ENCODE measurements at regions not wholly inside any gene's neighbourhood (a gene's known extent, or its start where the extent isn't known, plus 50 kb on each side); places are given as distances from the start of the nearest gene placed in this dataset.
A peak's percentile ranks its signal among the peaks of the same experiment; 100 is the strongest.

GRCh38 chr10:2022401-2022800 is 285.1 kb upstream of the ADARB2 start:
- no peak for DNase-seq

- no peak for DNase-seq
Measured at GRCh38 chr10:2020836-2021235, 283.5 kb upstream of the ADARB2 start.

- no peak for DNase-seq
Measured at GRCh38 chr10:2019803-2020202, 282.5 kb upstream of the ADARB2 start.

- DNase-seq, result no peak
Measured at GRCh38 chr10:2019281-2019680, 282.0 kb upstream of the ADARB2 start.

- DNase-seq, result no peak
Measured at GRCh38 chr10:2014541-2014940, 277.2 kb upstream of the ADARB2 start.

GRCh38 chr10:2012209-2012608 is 274.9 kb upstream of the ADARB2 start:
- DNase-seq, result no peak

GRCh38 chr10:2011106-2011716 is 273.9 kb upstream of the ADARB2 start:
- no peak for DNase-seq

- no peak for DNase-seq
Measured at GRCh38 chr10:2005546-2005945, 268.2 kb upstream of the ADARB2 start.

- no peak for DNase-seq
Measured at GRCh38 chr10:1992930-1993329, 255.6 kb upstream of the ADARB2 start.

GRCh38 chr10:1989090-1989489 is 251.8 kb upstream of the ADARB2 start:
- no peak for DNase-seq

GRCh38 chr10:1981976-1982375 is 244.7 kb upstream of the ADARB2 start:
- DNase-seq, result no peak

- no peak for DNase-seq
Measured at GRCh38 chr10:1980459-1980858, 243.1 kb upstream of the ADARB2 start.

GRCh38 chr10:1978584-1978983 is 241.3 kb upstream of the ADARB2 start:
- no peak for DNase-seq

- DNase-seq, result no peak
Measured at GRCh38 chr10:1977461-1977860, 240.1 kb upstream of the ADARB2 start.

- DNase-seq, result no peak
Measured at GRCh38 chr10:1972406-1972805, 235.1 kb upstream of the ADARB2 start.

GRCh38 chr10:1968257-1969033 is 231.1 kb upstream of the ADARB2 start:
- DNase-seq, result peak in 1 of 3 donors; percentile 2

GRCh38 chr10:1966712-1967376 is 229.5 kb upstream of the ADARB2 start:
- no peak for DNase-seq

- no peak for DNase-seq
Measured at GRCh38 chr10:1964476-1964875, 227.2 kb upstream of the ADARB2 start.

GRCh38 chr10:1963341-1963740 is 226.0 kb upstream of the ADARB2 start:
- DNase-seq, result no peak

- no peak for DNase-seq
Measured at GRCh38 chr10:1961989-1962388, 224.7 kb upstream of the ADARB2 start.

- DNase-seq, result no peak
Measured at GRCh38 chr10:1960982-1961381, 223.7 kb upstream of the ADARB2 start.

- DNase-seq, result no peak
Measured at GRCh38 chr10:1957057-1957456, 219.7 kb upstream of the ADARB2 start.

GRCh38 chr10:1954300-1954699 is 217.0 kb upstream of the ADARB2 start:
- DNase-seq, result no peak

Data from muscle of back (tissue), 3 donors.